Neural cell (in vitro differentiated cells): ENCODE measurements at regions not wholly inside any gene's neighbourhood (a gene's known extent, or its start where the extent isn't known, plus 50 kb on each side); places are given as distances from the start of the nearest gene placed in this dataset.

Experiments used
- CTCF ChIP-seq: fragments of 450-650 bp; IDR thresholded peaks from 2 replicates; pipeline ENCODE4 v1.5.1; 2014; ENCODE audit warnings: antibody characterized with exemption, mild to moderate bottlenecking, moderate library complexity; ENCODE audit not compliant: poor library complexity, severe bottlenecking
- EP300 ChIP-seq: fragments of 450-650 bp; conservative IDR thresholded peaks from 2 replicates; pipeline ENCODE4 v1.6.1; 2014; ENCODE audit warnings: antibody characterized with exemption, mild to moderate bottlenecking, moderate library complexity; ENCODE audit not compliant: poor library complexity, severe bottlenecking
- EZH2 ChIP-seq: fragments of 200-600, 300-800 bp; shearing (Covaris generic), sonication (generic); IDR thresholded peaks from 2 replicates; pipeline ENCODE4 v1.6.1; 2014; ENCODE audit warnings: antibody characterized with exemption, low read length, borderline replicate concordance, mild to moderate bottlenecking; ENCODE audit not compliant: insufficient read depth, poor library complexity, severe bottlenecking
- TAF1 ChIP-seq: IDR thresholded peaks from 2 replicates; pipeline ENCODE4 v1.6.1; 2012; ENCODE audit warnings: low read depth

GRCh38 chr3:162491952-162492351, 995.3 kb downstream of the OTOL1 start:
- TF ChIP-seq CTCF (no peak), EP300 (no peak), TAF1 (no peak), EZH2 (no peak)
